GM23338 (cell line): ENCODE measurements at regions not wholly inside any gene's neighbourhood (a gene's known extent, or its start where the extent isn't known, plus 50 kb on each side); places are given as distances from the start of the nearest gene placed in this dataset.

Experiments used
- ATAC-seq: fragments of 200-7000 bp; cut with Tn5 transposase; 3 replicates; pipeline ENCODE4 v1.9.1; 2020
- DNase-seq: peaks from one replicate; pipeline ENCODE4 v3.0.0-alpha.2; 2015; ENCODE audit warnings: low spot score
- H2AFZ ChIP-seq: fragments of 200-600 bp; sonication (generic); 2 replicates; pipeline ENCODE4 v1.8.0; 2016; ENCODE audit warnings: antibody characterized with exemption, mild to moderate bottlenecking, moderate library complexity
- H3F3A ChIP-seq: fragments of 200-600 bp; sonication (generic); replicated peaks from 2 replicates; pipeline ENCODE4 v1.8.0; 2017; ENCODE audit warnings: antibody characterized with exemption, mixed run types, low read depth
- H3K27ac ChIP-seq: fragments of 200-600 bp; sonication (generic); 2 replicates; pipeline ENCODE4 v1.6.1; 2016; ENCODE audit warnings: low read depth
- H3K27me3 ChIP-seq: fragments of 200-600 bp; sonication (generic); 2 replicates; pipeline ENCODE4 v1.8.0; 2016; ENCODE audit warnings: mild to moderate bottlenecking, mixed run types, moderate library complexity; ENCODE audit not compliant: insufficient read depth
- H3K36me3 ChIP-seq: fragments of 200-600 bp; sonication (generic); 2 replicates; pipeline ENCODE4 v1.8.0; 2016; ENCODE audit warnings: mild to moderate bottlenecking; ENCODE audit not compliant: insufficient read depth
- H3K4me1 ChIP-seq: fragments of 200-600 bp; sonication (generic); 2 replicates; pipeline ENCODE4 v1.8.0; 2016; ENCODE audit warnings: mild to moderate bottlenecking, moderate library complexity; ENCODE audit not compliant: insufficient read depth
- H3K4me2 ChIP-seq: fragments of 200-600 bp; sonication (generic); 2 replicates; pipeline ENCODE4 v1.7.1; 2017; ENCODE audit warnings: mixed run types
- H3K4me3 ChIP-seq: fragments of 200-600 bp; sonication (generic); 2 replicates; pipeline ENCODE4 v1.6.1; 2016; ENCODE audit warnings: mixed run types
- H3K79me2 ChIP-seq: fragments of 200-600 bp; sonication (generic); replicated peaks from 2 replicates; pipeline ENCODE4 v1.8.0; 2017; ENCODE audit warnings: mild to moderate bottlenecking; ENCODE audit not compliant: insufficient read depth
- H3K9me2 ChIP-seq: fragments of 200-600 bp; sonication (generic); 2 replicates; pipeline ENCODE4 v1.8.0; 2017; ENCODE audit not compliant: insufficient read depth
- H4K20me1 ChIP-seq: fragments of 200-600 bp; sonication (generic); replicated peaks from 2 replicates; pipeline ENCODE4 v1.8.0; 2017; ENCODE audit warnings: mild to moderate bottlenecking; ENCODE audit not compliant: insufficient read depth
- H3K27ac Mint-ChIP-seq: 2 replicates; pipeline ENCODE4 v1.8.0; 2020; ENCODE audit warnings: inconsistent platforms, mild to moderate bottlenecking, moderate library complexity, mixed read lengths
- H3K27me3 Mint-ChIP-seq: 3 replicates; pipeline ENCODE4 v1.8.0; 2022; ENCODE audit warnings: low read depth, mild to moderate bottlenecking, moderate library complexity, mixed read lengths, inconsistent platforms; ENCODE audit not compliant: insufficient read depth, poor library complexity
- H3K36me3 Mint-ChIP-seq: 3 replicates; pipeline ENCODE4 v1.8.0; 2021; ENCODE audit warnings: low read depth, mild to moderate bottlenecking, inconsistent platforms, moderate library complexity, mixed read lengths
- H3K4me1 Mint-ChIP-seq: 3 replicates; pipeline ENCODE4 v1.8.0; 2020; ENCODE audit warnings: mild to moderate bottlenecking, inconsistent platforms, mixed read lengths
- H3K4me3 Mint-ChIP-seq: 3 replicates; pipeline ENCODE4 v1.8.0; 2021; ENCODE audit warnings: moderate library complexity, mild to moderate bottlenecking, inconsistent platforms, mixed read lengths
- H3K9me3 Mint-ChIP-seq: 3 replicates; pipeline ENCODE4 v1.8.0; 2020; ENCODE audit warnings: moderate library complexity, mild to moderate bottlenecking, inconsistent platforms, mixed read lengths
- ETS1 ChIP-seq: IDR thresholded peaks from 2 replicates; pipeline ENCODE4 v1.6.1; 2016; ENCODE audit warnings: antibody characterized with exemption
- EZH2 ChIP-seq: fragments of 200-600 bp; sonication (generic); IDR thresholded peaks from one replicate; pipeline ENCODE4 v1.8.0; 2017; ENCODE audit warnings: antibody characterized with exemption, mild to moderate bottlenecking, low read depth; ENCODE audit not compliant: unreplicated experiment
- EZH2phosphoT487 ChIP-seq: fragments of 200-600 bp; sonication (generic); IDR thresholded peaks from one replicate; pipeline ENCODE4 v1.8.1; 2018; ENCODE audit warnings: antibody characterized with exemption; ENCODE audit not compliant: unreplicated experiment
- NANOG ChIP-seq: IDR thresholded peaks from 2 replicates; pipeline ENCODE4 v1.6.1; 2016; ENCODE audit warnings: antibody characterized with exemption, borderline replicate concordance
- POLR2AphosphoS5 ChIP-seq: IDR thresholded peaks from 2 replicates; pipeline ENCODE4 v1.6.1; 2016; ENCODE audit warnings: antibody characterized with exemption, low read depth
- REST ChIP-seq: IDR thresholded peaks from one replicate; pipeline ENCODE4 v1.6.1; 2018; ENCODE audit warnings: antibody characterized with exemption; ENCODE audit not compliant: unreplicated experiment
- STAT1 ChIP-seq: IDR thresholded peaks from one replicate; pipeline ENCODE4 v1.6.1; 2016; ENCODE audit warnings: antibody characterized with exemption; ENCODE audit not compliant: unreplicated experiment
- ZNF114 ChIP-seq: fragments of 250-450 bp; sonication (Bioruptor Pico); IDR thresholded peaks from 2 replicates; pipeline ENCODE4 v1.5.0; 2020; ENCODE audit warnings: mild to moderate bottlenecking, moderate library complexity
- ZNF331 ChIP-seq: fragments of 250-450 bp; sonication (Bioruptor Pico); IDR thresholded peaks from 2 replicates; pipeline ENCODE4 v1.5.0; 2020; ENCODE audit warnings: low read depth, mild to moderate bottlenecking, moderate library complexity
- ZNF462 ChIP-seq: fragments of 250-450 bp; sonication (Bioruptor Pico); IDR thresholded peaks from 2 replicates; pipeline ENCODE4 v1.5.0; 2020; ENCODE audit warnings: mild to moderate bottlenecking, moderate library complexity

GRCh38 chr14:76583805-76584204, 177.5 kb upstream of the VASH1 start:
- H3K36me3 ChIP-seq: no peaks in the 10 kb centered on the region
- no peak overlapping the region for H3K4me2 ChIP-seq
- no peak for TF ChIP-seq POLR2AphosphoS5
- TF ChIP-seq ZNF331 (CRISPR knock-in tag): no peak
- no peak for TF ChIP-seq STAT1
- TF ChIP-seq ETS1: no peak
- no peak for TF ChIP-seq ZNF462
- TF ChIP-seq EZH2: no peak
- no peak for TF ChIP-seq ZNF114 (CRISPR knock-in tag)
- no peak for TF ChIP-seq REST
- no peak for TF ChIP-seq NANOG
- no peak for TF ChIP-seq EZH2phosphoT487
- H3K79me2 ChIP-seq: no peaks in the 10 kb centered on the region
- H3K4me1 Mint-ChIP-seq: no peaks in the 10 kb centered on the region
- H3K27ac ChIP-seq: no peak overlapping the region
- H3K36me3 Mint-ChIP-seq: no peaks in the 10 kb centered on the region
- ATAC-seq (no peak), DNase-seq (no peak)
- peaks cover 6% of the 10 kb centered on the region for H3K27me3 Mint-ChIP-seq
- no peak overlapping the region for H3K27ac Mint-ChIP-seq
- no peak overlapping the region for H3K4me3 ChIP-seq
- no peak overlapping the region for H2AFZ ChIP-seq
- peaks cover 8% of the 10 kb centered on the region; the same call in 2 of the 3 replicates for H3K9me3 Mint-ChIP-seq
- H3K4me1 ChIP-seq: no peaks in the 10 kb centered on the region
- H3K27me3 ChIP-seq: no peaks in the 10 kb centered on the region
- no peaks in the 10 kb centered on the region for H3K9me2 ChIP-seq
- H4K20me1 ChIP-seq: no peaks in the 10 kb centered on the region
- no peaks in the 10 kb centered on the region for H3F3A ChIP-seq
- no peak overlapping the region for H3K4me3 Mint-ChIP-seq
